RWPE2 (cell line): ENCODE measurements at regions not wholly inside any gene's neighbourhood (a gene's known extent, or its start where the extent isn't known, plus 50 kb on each side); places are given as distances from the start of the nearest gene placed in this dataset.

Experiments
- ATAC-seq: fragments of 200-7000 bp; cut with Tn5 transposase; 3 replicates; pipeline ENCODE4 v1.9.1; 2021; ENCODE audit warnings: low read depth
- DNase-seq: peaks from one replicate; pipeline ENCODE4 v3.0.0-alpha.2; 2020; ENCODE audit warnings: low spot score
- H3K27ac ChIP-seq: fragments of 450-650 bp; 2 replicates; pipeline ENCODE4 v1.5.1; 2017; ENCODE audit warnings: mild to moderate bottlenecking; ENCODE audit not compliant: poor library complexity, severe bottlenecking
- H3K27me3 ChIP-seq: fragments of 250-450 bp; sonication (Bioruptor Pico); 2 replicates; pipeline ENCODE4 v1.5.1; 2021; ENCODE audit warnings: mild to moderate bottlenecking, moderate library complexity; ENCODE audit not compliant: insufficient read depth, poor library complexity, severe bottlenecking
- H3K36me3 ChIP-seq: fragments of 250-450 bp; sonication (Bioruptor Pico); 2 replicates; pipeline ENCODE4 v1.5.1; 2020; ENCODE audit warnings: low read depth, mild to moderate bottlenecking, moderate library complexity
- H3K4me1 ChIP-seq: fragments of 250-450 bp; sonication (Bioruptor Pico); 2 replicates; pipeline ENCODE4 v1.5.1; 2021; ENCODE audit warnings: mild to moderate bottlenecking, moderate library complexity; ENCODE audit not compliant: insufficient read depth, poor library complexity, severe bottlenecking
- H3K4me3 ChIP-seq: fragments of 250-450 bp; sonication (Bioruptor Pico); 2 replicates; pipeline ENCODE4 v1.5.1; 2021; ENCODE audit warnings: mild to moderate bottlenecking, moderate library complexity; ENCODE audit not compliant: severe bottlenecking
- H3K9me3 ChIP-seq: fragments of 250-450 bp; sonication (Bioruptor Pico); 2 replicates; pipeline ENCODE4 v1.5.1; 2021; ENCODE audit warnings: mild to moderate bottlenecking, moderate library complexity; ENCODE audit not compliant: severe bottlenecking
- CTCF ChIP-seq: fragments of 450-650 bp; IDR thresholded peaks from one replicate; pipeline ENCODE4 v1.5.1; 2017; ENCODE audit warnings: mild to moderate bottlenecking, moderate library complexity; ENCODE audit not compliant: poor library complexity, severe bottlenecking

- DNase-seq, result no peak
Observed at GRCh38 chr2:45274250-45274926, 265.1 kb upstream of the SIX2 start.

DNA sequence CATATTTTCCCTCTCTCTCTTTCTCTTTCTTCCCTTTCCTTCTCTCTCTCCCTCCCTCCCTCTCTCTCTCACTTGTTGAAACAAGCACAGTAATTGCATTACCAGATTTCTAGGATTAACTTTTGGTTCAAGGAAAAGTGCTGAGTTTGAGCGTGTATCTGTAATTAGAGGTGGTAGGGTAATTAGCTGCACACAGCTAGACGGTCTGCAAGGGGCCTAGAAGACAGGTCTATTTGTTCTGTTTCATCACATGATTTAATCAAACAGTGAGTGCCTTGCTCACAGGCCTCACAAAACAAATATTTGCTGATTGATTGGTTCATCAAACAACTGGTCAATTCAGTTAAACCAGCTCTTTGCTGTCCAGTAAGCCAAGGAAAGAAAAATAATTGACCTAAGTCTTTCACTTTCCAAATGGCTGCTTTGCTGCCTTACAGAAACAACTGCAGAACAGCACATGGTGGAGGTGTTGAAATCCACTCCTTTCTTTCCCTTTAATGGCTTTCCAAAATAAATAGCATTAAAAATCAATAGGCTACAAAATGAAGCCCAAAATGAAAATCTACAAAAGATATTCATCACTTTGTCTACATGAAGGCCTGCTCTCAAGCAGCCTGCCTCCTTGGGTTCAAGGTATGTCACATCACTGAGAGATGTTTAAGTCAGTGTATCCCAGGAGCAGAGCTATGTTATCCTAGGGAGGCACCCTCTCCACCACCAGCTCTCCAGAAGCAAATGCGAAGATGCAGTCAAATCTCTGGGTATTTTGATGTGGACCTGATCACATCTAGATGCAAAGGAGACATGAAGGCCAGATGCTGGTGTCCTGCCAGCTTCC, 264.4 kb upstream of the SIX2 start:
- Histone ChIP-seq H3K36me3 (no peaks in the 10 kb centered on the region), H3K9me3 (no peaks in the 10 kb centered on the region), H3K27me3 (no peaks in the 10 kb centered on the region), H3K27ac (no peak overlapping the region), H3K4me3 (no peak overlapping the region), H3K4me1 (peaks cover 24% of the 10 kb centered on the region)
- ATAC-seq (no peak), DNase-seq (no peak)
- TF ChIP-seq CTCF, result no peak

More at GRCh38 chr2:45274250-45274926, 265.1 kb upstream of the SIX2 start:
- no peak overlapping the region for H3K4me3 ChIP-seq
- H3K9me3 ChIP-seq, result no peaks in the 10 kb centered on the region
- no peak overlapping the region for H3K27ac ChIP-seq
- no peak for TF ChIP-seq CTCF
- no peaks in the 10 kb centered on the region for H3K36me3 ChIP-seq
- no peaks in the 10 kb centered on the region for H3K27me3 ChIP-seq
- no peak for ATAC-seq
- H3K4me1 ChIP-seq, result peaks cover 24% of the 10 kb centered on the region

- Histone ChIP-seq H3K4me1 (peaks cover 24% of the 10 kb centered on the region), H3K27me3 (no peaks in the 10 kb centered on the region), H3K4me3 (no peak overlapping the region), H3K9me3 (no peaks in the 10 kb centered on the region), H3K36me3 (no peaks in the 10 kb centered on the region), H3K27ac (no peak overlapping the region)
- ATAC-seq (no peak), DNase-seq (no peak)
- TF ChIP-seq CTCF, result no peak
Observed at GRCh38 chr2:45272549-45273265, 263.5 kb upstream of the SIX2 start.

DNA sequence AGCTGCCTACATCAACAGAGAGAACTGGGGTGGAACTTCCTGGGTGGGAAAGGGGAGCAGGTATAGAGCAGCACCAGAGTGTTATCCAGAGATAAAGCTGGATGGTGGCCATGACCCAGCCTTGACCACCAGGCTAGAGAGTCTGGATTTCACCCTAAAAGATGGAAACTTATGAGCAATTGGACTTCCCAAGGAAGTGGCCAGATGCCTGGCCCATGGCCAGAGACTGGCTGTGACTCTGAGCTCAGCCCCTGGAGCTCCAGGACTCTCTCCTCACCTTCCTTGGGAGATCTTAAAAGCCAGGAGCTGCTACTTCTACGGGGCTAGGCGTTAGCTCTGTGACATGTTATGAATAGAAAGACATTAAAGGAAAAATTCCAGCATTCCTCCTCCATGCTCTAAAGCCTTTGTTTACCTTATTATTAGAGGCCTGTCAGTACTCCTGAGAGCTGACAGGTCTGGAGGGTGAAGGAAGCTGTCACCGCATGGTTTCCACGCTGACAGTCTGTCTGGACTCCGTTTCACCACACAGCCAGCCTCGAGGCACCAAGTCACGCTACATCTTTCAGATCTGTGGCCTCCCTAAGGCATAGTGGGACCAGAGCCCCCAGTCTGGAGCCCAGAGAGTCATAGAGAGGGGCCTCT, 260.0 kb upstream of the SIX2 start:
- no peak for DNase-seq
- H3K27me3 ChIP-seq, result no peaks in the 10 kb centered on the region
- no peak for TF ChIP-seq CTCF
- no peaks in the 10 kb centered on the region for H3K36me3 ChIP-seq
- no peak for ATAC-seq
- H3K9me3 ChIP-seq, result no peaks in the 10 kb centered on the region
- no peak overlapping the region for H3K4me3 ChIP-seq
- no peak overlapping the region for H3K27ac ChIP-seq
- no peaks in the 10 kb centered on the region for H3K4me1 ChIP-seq
